CD4-positive, alpha-beta memory T cell (primary cell): ENCODE measurements at regions not wholly inside any gene's neighbourhood (a gene's known extent, or its start where the extent isn't known, plus 50 kb on each side); places are given as distances from the start of the nearest gene placed in this dataset.

Source experiments
- CTCF ChIA-PET: fragments of 350-600 bp; sonication (Branson Sonifier 250); formaldehyde crosslinking; loops from one replicate; lab custom pipeline; 2021; ENCODE audit warnings: inconsistent platforms; ENCODE audit not compliant: partially characterized antibody; lab: Charles Lee
- POLR2A ChIA-PET: fragments of 350-600 bp; sonication (Branson Sonifier 250); formaldehyde crosslinking; loops from one replicate; lab custom pipeline; 2021; ENCODE audit not compliant: partially characterized antibody; lab: Charles Lee
- DNase-seq, 5 donors: peaks; one replicate each; pipeline versions ENCODE4 v3.0.0 to v3.0.0-alpha.2; 2020 to 2022; ENCODE audit warnings: mixed read lengths in 1 of 5
- H3K27ac ChIP-seq: one replicate; pipeline ENCODE4 v1.7.0; 2013; ENCODE audit warnings: low read depth, low read length
- H3K27me3 ChIP-seq: 2 replicates; pipeline ENCODE4 v1.7.0; 2013; ENCODE audit warnings: mild to moderate bottlenecking, low read length, moderate library complexity; ENCODE audit not compliant: insufficient read depth
- H3K36me3 ChIP-seq: 2 replicates; pipeline ENCODE4 v1.7.0; 2013; ENCODE audit warnings: mild to moderate bottlenecking, low read length, moderate library complexity; ENCODE audit not compliant: insufficient read depth
- H3K4me1 ChIP-seq: 2 replicates; pipeline ENCODE4 v1.7.0; 2013; ENCODE audit warnings: mild to moderate bottlenecking, low read length, moderate library complexity; ENCODE audit not compliant: insufficient read depth
- H3K4me3 ChIP-seq, 2 donors: one replicate each; pipeline ENCODE4 v1.7.0; 2013; ENCODE audit warnings: low read length in 2 of 2, mild to moderate bottlenecking in 1 of 2
- H3K9me3 ChIP-seq, 2 donors: one replicate each; pipeline ENCODE4 v1.7.0; 2013; ENCODE audit warnings: low read length in 2 of 2, control low read depth in 1 of 2; ENCODE audit not compliant: control insufficient read depth in 1 of 2
- H3K27ac Mint-ChIP-seq, 7 donors: one replicate each; pipeline ENCODE4 v1.8.0; 2020 to 2021; ENCODE audit warnings: mixed read lengths in 7 of 7, mild to moderate bottlenecking in 6 of 7, inconsistent platforms in 3 of 7, moderate library complexity in 3 of 7
- H3K27me3 Mint-ChIP-seq, 2 donors: one replicate each; pipeline ENCODE4 v1.8.0; 2020 to 2021; ENCODE audit warnings: mixed read lengths in 2 of 2
- H3K36me3 Mint-ChIP-seq, 2 donors: one replicate each; pipeline ENCODE4 v1.8.0; 2020 to 2021; ENCODE audit warnings: mixed read lengths in 2 of 2, inconsistent platforms in 1 of 2, mild to moderate bottlenecking in 1 of 2
- H3K4me1 Mint-ChIP-seq, 4 donors: one replicate each; pipeline ENCODE4 v1.8.0; 2020 to 2021; ENCODE audit warnings: mixed read lengths in 4 of 4, mild to moderate bottlenecking in 1 of 4
- H3K4me3 Mint-ChIP-seq, 8 donors: one replicate each; pipeline ENCODE4 v1.8.0; 2020 to 2021; ENCODE audit warnings: mixed read lengths in 8 of 8, mild to moderate bottlenecking in 7 of 8, moderate library complexity in 6 of 8, inconsistent platforms in 3 of 8
- H3K9me3 Mint-ChIP-seq, 8 donors: one replicate each; pipeline ENCODE4 v1.8.0; 2020 to 2021; ENCODE audit warnings: mixed read lengths in 8 of 8, mild to moderate bottlenecking in 5 of 8, inconsistent platforms in 3 of 8, moderate library complexity in 1 of 8
- intact Hi-C: fragments of 100-400 bp; cut with micrococcal nuclease; formaldehyde crosslinking; loops from one replicate; pipeline ENCODE4 v1.15.1; 2023

DNA sequence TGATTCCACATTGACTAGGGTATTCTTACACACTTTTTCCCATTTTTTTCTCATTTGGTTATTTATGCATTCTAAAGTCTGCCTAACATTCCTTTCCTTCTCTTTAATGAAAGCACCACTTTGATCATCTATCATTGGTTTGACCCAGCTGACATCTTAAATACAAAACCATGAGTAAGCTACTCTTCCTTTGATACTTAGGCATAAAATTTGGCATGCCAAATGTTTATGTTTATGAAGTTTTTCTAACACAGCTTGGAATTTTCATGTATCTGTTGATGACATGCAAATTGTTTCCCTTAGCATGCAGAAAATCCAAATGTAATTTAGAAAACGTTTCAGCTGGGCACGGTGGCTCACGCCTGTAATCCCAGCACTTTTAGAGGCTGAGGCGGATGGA lies 534.9 kb downstream of the QKI start:
- no peak overlapping the region for H3K27ac ChIP-seq
- peaks cover 0 to 2% (median 0%) of the 10 kb centered on the region in 4 donors for H3K4me1 Mint-ChIP-seq
- no peaks in the 10 kb centered on the region for H3K27me3 ChIP-seq
- CTCF ChIA-PET, result no interaction called here
- no peaks in the 10 kb centered on the region for H3K4me1 ChIP-seq
- intact Hi-C loops, result no loop called here
- no peaks in the 10 kb centered on the region for H3K9me3 ChIP-seq
- peaks cover 15 to 28% of the 10 kb centered on the region in 2 donors for H3K27me3 Mint-ChIP-seq
- DNase-seq, result no peak
- no peak overlapping the region for H3K4me3 Mint-ChIP-seq
- peaks cover 0 to 1% (median 0%) of the 10 kb centered on the region in 8 donors for H3K9me3 Mint-ChIP-seq
- H3K4me3 ChIP-seq, result no peak overlapping the region
- H3K27ac Mint-ChIP-seq, result no peak overlapping the region
- no peaks in the 10 kb centered on the region for H3K36me3 Mint-ChIP-seq
- no peaks in the 10 kb centered on the region for H3K36me3 ChIP-seq
- POLR2A ChIA-PET, result no interaction called here

DNA sequence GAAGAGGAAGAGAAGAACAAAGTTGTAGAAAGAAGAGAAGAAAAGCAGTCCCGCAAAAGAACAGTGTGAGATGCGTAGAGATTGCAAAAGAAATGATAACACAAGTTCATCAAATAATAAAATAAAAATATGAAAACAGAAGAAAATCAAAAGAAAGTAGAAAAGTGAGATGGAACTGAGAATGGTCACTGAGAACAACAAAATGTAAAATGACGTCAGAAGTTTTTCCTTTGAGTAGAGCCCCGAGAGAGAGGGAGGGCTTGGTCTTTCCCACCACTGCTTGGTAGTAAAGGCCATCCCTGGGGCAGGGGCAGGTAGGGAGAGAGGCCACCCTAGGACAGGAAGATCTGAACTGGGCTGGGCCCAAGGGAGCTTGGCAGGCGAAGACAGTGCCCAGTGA lies 533.7 kb downstream of the QKI start:
- ChIA-PET CTCF (no interaction called here), POLR2A (no interaction called here)

DNA sequence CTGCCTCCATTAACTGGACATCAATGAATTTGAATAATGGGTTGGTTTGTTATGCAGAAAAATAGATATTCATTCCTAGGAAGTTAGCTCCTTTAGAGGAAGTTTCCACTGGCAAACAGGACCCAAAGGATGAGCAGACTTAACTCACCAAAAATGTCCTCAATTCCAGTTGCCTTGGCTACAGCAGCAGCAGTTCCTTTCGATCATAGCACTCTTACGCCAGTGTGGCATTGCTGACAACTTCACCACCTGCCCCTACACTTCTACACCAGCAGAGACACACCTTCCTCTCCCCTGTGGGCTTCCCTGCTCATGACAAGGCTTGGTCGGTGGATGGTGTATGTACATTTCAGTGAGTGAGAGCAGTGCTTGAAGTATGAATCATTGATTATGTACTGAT lies 532.8 kb downstream of the QKI start:
- no peaks in the 10 kb centered on the region for H3K36me3 ChIP-seq
- H3K27me3 Mint-ChIP-seq, result peaks cover 18 to 26% of the 10 kb centered on the region in 2 donors
- intact Hi-C loops, result no loop called here
- no peak overlapping the region for H3K4me3 Mint-ChIP-seq
- ChIA-PET CTCF (interaction anchor here (1.0 kb wide), 1 partner anchor 8 kb away, joined by 4 read pairs; no protein-coding TSS in a partner anchor), POLR2A (no interaction called here)
- no peaks in the 10 kb centered on the region for H3K9me3 ChIP-seq
- no peaks in the 10 kb centered on the region for H3K4me1 ChIP-seq
- no peak for DNase-seq
- no peaks in the 10 kb centered on the region for H3K36me3 Mint-ChIP-seq
- H3K4me1 Mint-ChIP-seq, result peaks cover 0 to 4% (median under 1%) of the 10 kb centered on the region in 4 donors
- H3K27ac ChIP-seq, result no peak overlapping the region
- no peak overlapping the region for H3K4me3 ChIP-seq
- no peaks in the 10 kb centered on the region for H3K27me3 ChIP-seq
- H3K27ac Mint-ChIP-seq, result no peak overlapping the region
- peaks cover 0 to 1% (median 0%) of the 10 kb centered on the region in 8 donors for H3K9me3 Mint-ChIP-seq

More for the DNA sequence above, 533.7 kb downstream of the QKI start:
- Mint-ChIP-seq H3K36me3 (no peaks in the 10 kb centered on the region), H3K27ac (no peak overlapping the region), H3K4me1 (peaks cover 0 to 5% (median under 1%) of the 10 kb centered on the region in 4 donors), H3K4me3 (no peak overlapping the region), H3K27me3 (peaks cover 18 to 32% of the 10 kb centered on the region in 2 donors), H3K9me3 (peaks cover 0 to 1% (median 0%) of the 10 kb centered on the region in 8 donors)
- Histone ChIP-seq H3K36me3 (no peaks in the 10 kb centered on the region), H3K4me1 (no peaks in the 10 kb centered on the region), H3K4me3 (no peak overlapping the region), H3K27ac (no peak overlapping the region), H3K9me3 (no peaks in the 10 kb centered on the region), H3K27me3 (no peaks in the 10 kb centered on the region)
- intact Hi-C loops, result no loop called here
- no peak for DNase-seq

DNA sequence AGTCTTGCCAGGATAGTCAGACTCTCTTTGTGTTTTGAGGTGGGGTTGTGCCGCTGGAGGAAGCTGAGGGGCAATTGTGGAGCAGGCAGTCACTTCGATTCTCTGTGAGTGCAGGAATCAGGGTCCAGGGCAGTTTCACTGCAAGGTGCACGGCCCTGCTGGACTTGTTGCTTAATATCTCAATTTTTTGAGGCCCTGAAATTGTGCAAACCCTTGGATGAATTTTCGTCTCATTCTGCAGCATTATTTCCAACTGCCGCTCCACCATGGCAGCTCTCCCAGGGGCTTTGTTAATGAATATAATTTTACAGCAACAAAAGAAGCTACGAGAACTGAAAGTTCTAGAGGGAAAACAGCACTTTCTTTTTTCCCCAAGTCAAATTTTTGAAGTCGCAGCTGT lies 531.9 kb downstream of the QKI start:
- no peak for DNase-seq
- H3K4me3 ChIP-seq, result no peak overlapping the region
- H3K4me1 Mint-ChIP-seq, result peaks cover 0 to 4% (median under 1%) of the 10 kb centered on the region in 4 donors
- ChIA-PET CTCF (interaction anchor here (1.0 kb wide), 1 partner anchor 9 kb away, joined by 4 read pairs; no protein-coding TSS in a partner anchor), POLR2A (no interaction called here)
- no peaks in the 10 kb centered on the region for H3K4me1 ChIP-seq
- no peaks in the 10 kb centered on the region for H3K9me3 ChIP-seq
- H3K36me3 Mint-ChIP-seq, result no peaks in the 10 kb centered on the region
- H3K27ac Mint-ChIP-seq, result no peak overlapping the region
- H3K27me3 ChIP-seq, result no peaks in the 10 kb centered on the region
- intact Hi-C loops, result no loop called here
- peaks cover 0 to 1% (median 0%) of the 10 kb centered on the region in 8 donors for H3K9me3 Mint-ChIP-seq
- peaks cover 22 to 28% of the 10 kb centered on the region in 2 donors for H3K27me3 Mint-ChIP-seq
- H3K36me3 ChIP-seq, result no peaks in the 10 kb centered on the region
- no peak overlapping the region for H3K4me3 Mint-ChIP-seq
- no peak overlapping the region for H3K27ac ChIP-seq

DNA sequence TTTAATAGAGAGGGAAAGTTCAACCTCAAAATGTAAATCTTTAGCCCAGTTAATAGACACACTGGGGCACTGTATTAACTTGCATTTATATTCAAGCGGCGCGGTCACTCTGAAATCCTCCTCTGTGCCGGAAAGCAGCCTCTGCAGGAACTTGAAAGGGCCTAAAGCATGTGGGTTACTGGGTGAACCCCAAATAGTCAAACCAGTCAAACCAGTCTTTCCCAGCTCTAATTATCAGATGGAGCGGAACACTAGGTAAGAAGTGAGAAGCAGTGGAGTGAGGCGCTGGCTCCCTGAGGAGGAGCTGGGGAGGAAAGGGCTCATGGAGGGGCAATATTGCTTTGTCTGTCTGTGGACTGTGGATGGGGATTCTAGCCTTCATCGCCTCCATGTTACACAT lies 531.3 kb downstream of the QKI start:
- POLR2A ChIA-PET, result no interaction called here
- H3K27me3 Mint-ChIP-seq, result peaks cover 21 to 29% of the 10 kb centered on the region in 2 donors
- intact Hi-C loops, result no loop called here

DNA sequence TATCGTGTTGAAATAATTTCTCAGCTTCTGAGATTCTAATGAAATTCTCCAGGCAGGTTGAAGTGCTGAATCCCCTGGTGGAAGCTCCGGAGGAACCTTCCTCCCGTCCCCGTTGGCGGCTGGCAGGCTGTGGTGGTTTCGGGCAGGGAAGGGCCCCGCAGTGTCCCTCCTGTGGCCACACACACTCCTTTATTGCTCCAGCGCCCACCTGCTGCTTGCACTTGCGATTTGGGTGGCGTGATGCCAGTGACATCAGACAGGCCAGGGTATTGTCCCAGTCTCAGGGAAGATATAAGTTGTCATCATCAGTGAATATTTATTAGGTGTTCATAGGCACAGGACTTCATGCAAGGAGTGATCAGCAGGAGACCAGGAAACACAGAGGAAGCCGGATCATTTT lies 530.4 kb downstream of the QKI start:
- Histone ChIP-seq H3K4me3 (no peak overlapping the region), H3K9me3 (no peaks in the 10 kb centered on the region), H3K27me3 (no peaks in the 10 kb centered on the region), H3K36me3 (no peaks in the 10 kb centered on the region), H3K27ac (no peak overlapping the region), H3K4me1 (no peaks in the 10 kb centered on the region)
- Mint-ChIP-seq H3K36me3 (no peaks in the 10 kb centered on the region), H3K27me3 (peaks cover 26 to 28% of the 10 kb centered on the region in 2 donors), H3K4me1 (peaks cover 0 to 4% (median under 1%) of the 10 kb centered on the region in 4 donors), H3K4me3 (no peak overlapping the region), H3K27ac (no peak overlapping the region), H3K9me3 (no peaks in the 10 kb centered on the region)
- no peak for DNase-seq
- ChIA-PET POLR2A (no interaction called here), CTCF (interaction anchor here (0.7 kb wide), 1 partner anchor 15 kb away, joined by 3 read pairs; no protein-coding TSS in a partner anchor)
- intact Hi-C loops, result no loop called here

More for the DNA sequence above, 531.3 kb downstream of the QKI start:
- Histone ChIP-seq H3K9me3 (no peaks in the 10 kb centered on the region), H3K4me3 (no peak overlapping the region), H3K27ac (no peak overlapping the region), H3K27me3 (no peaks in the 10 kb centered on the region), H3K36me3 (no peaks in the 10 kb centered on the region), H3K4me1 (no peaks in the 10 kb centered on the region)
- no peak for DNase-seq
- H3K4me3 Mint-ChIP-seq, result no peak overlapping the region
- peaks cover 0 to 4% (median under 1%) of the 10 kb centered on the region in 4 donors for H3K4me1 Mint-ChIP-seq
- no peak overlapping the region for H3K27ac Mint-ChIP-seq
- CTCF ChIA-PET, result interaction anchor here (0.7 kb wide), 1 partner anchor 14 kb away, joined by 3 read pairs; no protein-coding TSS in a partner anchor
- H3K36me3 Mint-ChIP-seq, result no peaks in the 10 kb centered on the region
- H3K9me3 Mint-ChIP-seq, result no peaks in the 10 kb centered on the region

DNA sequence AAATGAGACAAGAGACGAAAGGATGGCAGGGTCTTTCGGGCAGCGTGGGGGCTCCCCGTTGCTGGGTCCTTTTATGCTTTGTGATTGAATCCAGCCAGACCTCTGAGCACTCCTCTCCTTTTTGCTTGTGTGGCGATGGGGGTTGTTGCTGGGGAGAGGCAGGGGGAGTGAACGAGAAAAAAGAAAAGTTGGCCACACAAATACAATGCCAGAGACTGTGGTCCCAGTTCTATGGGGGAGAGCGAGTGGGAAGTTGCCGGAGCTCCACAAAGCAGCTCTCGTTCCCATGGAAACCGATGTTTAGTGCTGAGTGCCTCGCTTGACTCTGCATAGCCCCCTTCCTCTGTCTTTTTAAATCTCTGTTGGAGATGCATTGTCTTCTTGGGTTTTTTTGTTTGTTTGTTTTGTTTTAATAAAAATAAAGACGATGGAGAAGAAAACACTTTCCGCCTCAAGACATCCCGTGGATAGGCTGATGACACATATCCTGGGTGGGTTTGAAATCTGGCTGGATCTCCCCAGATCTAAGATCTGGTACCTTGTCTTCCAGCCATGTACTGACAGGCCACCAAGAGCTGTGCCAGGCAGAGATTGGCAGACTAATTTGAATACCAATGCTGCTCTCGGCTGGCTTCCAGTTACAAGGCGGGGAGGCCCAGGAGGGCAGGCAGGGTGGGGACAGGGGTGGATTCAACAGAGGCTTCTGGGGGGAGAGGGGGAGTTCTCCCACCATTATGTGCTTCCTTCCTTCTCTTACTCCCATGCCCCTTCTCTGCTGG lies 529.3 kb downstream of the QKI start:
- H3K27me3 Mint-ChIP-seq, result peaks cover 26 to 28% of the 10 kb centered on the region in 2 donors
- POLR2A ChIA-PET, result no interaction called here
- no peak for DNase-seq
- Histone ChIP-seq H3K27me3 (no peaks in the 10 kb centered on the region), H3K36me3 (no peaks in the 10 kb centered on the region), H3K4me1 (no peaks in the 10 kb centered on the region), H3K27ac (no peak overlapping the region), H3K9me3 (no peaks in the 10 kb centered on the region), H3K4me3 (no peak overlapping the region)
- intact Hi-C loops, result no loop called here
- H3K9me3 Mint-ChIP-seq, result no peaks in the 10 kb centered on the region
- peaks cover 0 to 4% (median under 1%) of the 10 kb centered on the region in 4 donors for H3K4me1 Mint-ChIP-seq
- no peaks in the 10 kb centered on the region for H3K36me3 Mint-ChIP-seq
- CTCF ChIA-PET, result interaction anchor here (0.6 kb wide), 1 partner anchor 27 kb away, joined by 3 read pairs; no protein-coding TSS in a partner anchor
- H3K27ac Mint-ChIP-seq, result no peak overlapping the region
- peak overlapping the region in 1 of 8 donors; percentile 36 for H3K4me3 Mint-ChIP-seq
